ENCODE measurements at regions not wholly inside any gene's neighbourhood (a gene's known extent, or its start where the extent isn't known, plus 50 kb on each side); places are given as distances from the start of the nearest gene placed in this dataset.
"Not testable (repeated sequence)": the region's sequence is repeated elsewhere in the genome, so short reads cannot be mapped to it uniquely, and the experiment has no call there.

DNA sequence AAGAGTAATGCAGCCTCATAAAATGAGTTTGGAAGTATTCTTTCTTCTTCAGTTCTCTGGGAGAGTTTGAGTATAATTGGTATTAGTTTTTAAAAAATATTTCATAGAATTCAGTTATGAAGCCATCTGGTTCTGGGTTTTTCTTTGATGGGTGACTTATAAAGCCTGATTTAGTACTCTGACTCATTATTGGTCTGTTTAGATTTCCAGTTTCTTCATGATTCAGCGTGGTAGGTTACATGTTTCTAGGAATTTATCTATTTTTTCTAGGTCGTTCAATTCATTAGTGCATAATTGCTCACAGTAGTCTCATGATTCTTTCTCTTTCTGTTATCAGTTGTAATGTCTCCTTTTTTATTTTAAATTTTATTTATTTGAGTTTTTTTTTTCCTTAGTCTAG lies 111.2 kb downstream of the CEP44 start:
- DNase-seq (ENCODE audit: low spot score): peak; percentile 24
- TF ChIP-seq, protein P1, sequence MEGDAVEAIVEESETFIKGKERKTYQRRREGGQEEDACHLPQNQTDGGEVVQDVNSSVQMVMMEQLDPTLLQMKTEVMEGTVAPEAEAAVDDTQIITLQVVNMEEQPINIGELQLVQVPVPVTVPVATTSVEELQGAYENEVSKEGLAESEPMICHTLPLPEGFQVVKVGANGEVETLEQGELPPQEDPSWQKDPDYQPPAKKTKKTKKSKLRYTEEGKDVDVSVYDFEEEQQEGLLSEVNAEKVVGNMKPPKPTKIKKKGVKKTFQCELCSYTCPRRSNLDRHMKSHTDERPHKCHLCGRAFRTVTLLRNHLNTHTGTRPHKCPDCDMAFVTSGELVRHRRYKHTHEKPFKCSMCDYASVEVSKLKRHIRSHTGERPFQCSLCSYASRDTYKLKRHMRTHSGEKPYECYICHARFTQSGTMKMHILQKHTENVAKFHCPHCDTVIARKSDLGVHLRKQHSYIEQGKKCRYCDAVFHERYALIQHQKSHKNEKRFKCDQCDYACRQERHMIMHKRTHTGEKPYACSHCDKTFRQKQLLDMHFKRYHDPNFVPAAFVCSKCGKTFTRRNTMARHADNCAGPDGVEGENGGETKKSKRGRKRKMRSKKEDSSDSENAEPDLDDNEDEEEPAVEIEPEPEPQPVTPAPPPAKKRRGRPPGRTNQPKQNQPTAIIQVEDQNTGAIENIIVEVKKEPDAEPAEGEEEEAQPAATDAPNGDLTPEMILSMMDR (conservative IDR thresholded peaks at IDR 0.05; ENCODE audit: low read depth): no peak
- H3K27ac ChIP-seq: no peak overlapping the region
- CTCF ChIA-PET: no interaction called here
- POLR2A ChIA-PET (ENCODE audit: low non-redundant PET): no interaction called here

DNA sequence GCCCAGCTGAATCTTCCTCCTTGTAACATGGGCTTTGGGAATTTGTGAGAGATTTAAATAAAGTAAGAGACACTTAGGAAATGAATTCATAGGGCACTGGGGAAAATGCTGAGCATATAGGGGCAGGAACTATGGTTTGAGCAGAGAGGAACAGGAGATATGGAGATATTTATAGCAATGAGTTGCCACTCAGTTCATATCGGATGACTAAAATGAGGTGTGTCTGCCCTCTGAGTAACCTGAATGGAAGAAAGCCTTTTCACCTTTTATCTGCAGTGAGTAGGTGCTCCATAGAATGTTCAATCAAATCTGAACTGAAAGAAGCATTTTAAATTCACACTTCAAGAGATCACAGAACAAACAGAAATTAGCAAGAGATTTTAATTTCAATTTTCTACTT lies 105.7 kb downstream of the CEP44 start:
- no peak overlapping the region for H3K27ac ChIP-seq
- ChIA-PET POLR2A (ENCODE audit: low non-redundant PET) (no interaction called here), CTCF (no interaction called here)
- DNase-seq (ENCODE audit: low spot score): no peak
- TF ChIP-seq, protein P1 (conservative IDR thresholded peaks at IDR 0.05; ENCODE audit: low read depth): no peak

DNA sequence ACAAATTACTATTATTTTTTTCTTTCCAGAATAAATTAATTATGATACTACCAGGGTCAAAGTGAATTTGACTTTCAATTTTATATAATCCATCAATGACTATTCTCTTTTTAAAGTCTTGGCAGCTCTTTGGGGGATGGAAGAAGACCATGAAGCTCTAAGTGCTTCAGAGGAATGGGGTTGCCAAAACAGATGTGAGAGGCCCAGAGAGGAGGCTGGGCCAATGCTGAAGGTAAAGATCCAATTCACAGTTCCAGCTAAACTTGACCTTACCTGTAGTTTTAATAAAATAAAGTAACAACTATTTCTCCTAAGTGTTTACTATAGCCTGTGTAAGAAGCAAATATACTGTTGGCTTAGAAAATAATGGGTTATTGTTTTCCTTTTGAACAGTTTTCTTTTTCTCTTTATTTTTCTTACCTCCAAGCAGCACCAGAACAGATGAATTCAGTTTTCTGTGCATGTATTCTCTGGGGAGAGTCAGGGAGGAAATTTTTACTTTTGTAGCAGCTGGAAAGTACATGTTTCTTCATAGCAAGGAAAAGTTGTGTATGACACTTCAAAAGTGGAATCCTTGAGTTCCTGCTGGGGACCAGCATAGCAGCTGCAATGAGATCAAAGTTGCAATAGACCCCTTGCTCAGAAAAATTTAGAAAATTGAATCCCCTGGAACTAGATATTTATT lies 104.9 kb downstream of the CEP44 start:
- TF ChIP-seq, protein P1 (conservative IDR thresholded peaks at IDR 0.05; ENCODE audit: low read depth): no peak
- CTCF ChIA-PET: no interaction called here

DNA sequence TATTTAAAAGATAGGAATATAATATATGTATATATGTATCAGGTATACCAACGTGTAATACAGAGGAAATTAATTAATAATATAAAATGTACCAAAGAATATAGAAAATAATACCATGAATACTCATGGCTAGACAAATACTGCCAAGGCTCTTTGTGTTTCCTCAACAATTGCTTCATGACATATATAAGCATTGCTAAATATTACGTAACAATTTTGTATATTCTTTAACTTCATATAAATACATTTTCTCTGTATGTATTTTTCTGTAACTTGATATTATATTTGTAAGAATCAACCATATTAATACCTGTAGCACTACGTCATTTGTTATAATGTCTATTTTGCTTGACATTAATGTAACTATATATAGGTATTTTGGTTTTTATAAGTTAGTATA lies 104.0 kb downstream of the CEP44 start:
- CTCF ChIA-PET: no interaction called here

More for the DNA sequence above, 104.9 kb downstream of the CEP44 start:
- no peak for DNase-seq (ENCODE audit: low spot score)
- POLR2A ChIA-PET (ENCODE audit: low non-redundant PET): no interaction called here
- no peak overlapping the region for H3K27ac ChIP-seq

DNA sequence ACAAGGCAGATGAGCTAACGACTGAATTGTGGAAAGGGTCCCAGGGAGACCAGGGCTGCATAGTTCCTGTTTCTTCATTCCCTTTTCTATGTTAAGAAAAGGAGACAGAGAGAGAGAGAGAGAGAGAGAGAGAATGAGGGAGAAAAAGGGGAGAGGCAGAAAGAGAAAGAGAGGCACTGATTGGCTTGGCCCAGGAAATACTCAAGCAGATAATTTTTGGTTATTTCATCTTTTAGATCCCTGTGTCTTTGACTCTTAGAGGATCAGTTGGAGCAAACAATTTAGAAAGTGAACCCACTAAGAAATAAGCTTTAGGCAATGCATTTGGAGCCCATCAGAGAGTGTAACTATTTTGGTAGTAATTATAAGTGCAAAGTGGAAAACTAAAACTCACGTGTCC lies 103.4 kb downstream of the CEP44 start:
- TF ChIP-seq, protein P1 (conservative IDR thresholded peaks at IDR 0.05; ENCODE audit: low read depth): no peak
- no peak overlapping the region for H3K27ac ChIP-seq
- CTCF ChIA-PET: no interaction called here
- POLR2A ChIA-PET (ENCODE audit: low non-redundant PET): no interaction called here
- DNase-seq (ENCODE audit: low spot score): no peak

More for the DNA sequence above, 104.0 kb downstream of the CEP44 start:
- H3K27ac ChIP-seq: no peak overlapping the region
- POLR2A ChIA-PET (ENCODE audit: low non-redundant PET): no interaction called here
- no peak for DNase-seq (ENCODE audit: low spot score)
- TF ChIP-seq, protein P1 (conservative IDR thresholded peaks at IDR 0.05; ENCODE audit: low read depth): no peak

DNA sequence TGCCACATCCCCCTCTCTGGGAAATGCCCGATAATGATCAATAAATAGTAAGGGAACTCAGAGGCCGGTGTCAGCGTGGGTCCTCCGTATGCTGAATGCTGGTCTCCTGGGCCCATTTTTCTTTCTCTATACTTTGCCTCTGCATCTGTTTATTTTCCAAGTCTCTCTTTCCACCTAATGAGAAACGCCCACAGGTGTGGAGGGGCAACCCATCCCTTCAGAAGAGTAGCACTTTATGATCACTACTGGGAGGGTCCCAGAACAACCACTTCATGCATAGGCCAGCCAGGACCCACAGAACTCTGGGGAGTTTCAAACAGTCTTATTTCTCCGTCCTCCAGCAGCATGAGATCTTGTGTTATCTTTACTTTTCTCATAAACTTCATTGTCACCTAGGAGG lies 100.1 kb downstream of the CEP44 start:
- POLR2A ChIA-PET (ENCODE audit: low non-redundant PET): no interaction called here
- CTCF ChIA-PET: no interaction called here
- TF ChIP-seq, protein P1 (conservative IDR thresholded peaks at IDR 0.05; ENCODE audit: low read depth): no peak
- H3K27ac ChIP-seq: no peak overlapping the region
- DNase-seq (ENCODE audit: low spot score): no peak

DNA sequence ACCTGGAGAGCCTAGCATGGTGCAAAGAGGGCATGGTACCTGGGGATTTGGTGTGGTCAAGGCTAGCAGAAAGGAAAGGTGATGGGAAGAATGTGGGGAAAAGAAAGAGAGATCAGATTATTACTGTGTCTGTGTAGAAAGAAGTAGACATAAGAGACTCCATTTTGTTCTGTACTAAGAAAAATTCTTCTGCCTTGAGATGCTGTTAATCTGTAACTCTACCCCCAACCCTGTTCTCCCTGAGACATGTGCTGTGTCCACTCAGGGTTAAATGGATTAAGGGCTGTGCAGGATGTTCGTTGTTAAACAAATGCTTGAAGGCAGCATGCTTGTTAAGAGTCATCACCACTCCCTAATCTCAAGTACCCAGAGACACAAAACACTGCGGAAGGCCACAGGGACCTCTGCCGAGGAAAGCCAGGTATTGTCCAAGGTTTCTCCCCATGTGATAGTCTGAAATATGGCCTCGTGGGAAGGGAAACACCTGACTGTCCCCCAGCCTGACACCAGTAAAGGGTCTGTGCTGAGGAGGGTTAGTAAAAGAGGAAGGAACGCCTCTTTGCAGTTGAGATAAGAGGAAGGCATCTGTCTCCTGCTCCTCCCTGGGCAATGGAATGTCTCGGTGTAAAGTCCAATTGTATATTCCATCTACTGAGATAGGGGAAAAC lies 99.4 kb downstream of the CEP44 start:
- H3K27ac ChIP-seq; CTCF ChIA-PET; DNase-seq (ENCODE audit: low spot score); POLR2A ChIA-PET (ENCODE audit: low non-redundant PET): not testable (repeated sequence)
